ENCODE measurements at regions not wholly inside any gene's neighbourhood (a gene's known extent, or its start where the extent isn't known, plus 50 kb on each side); places are given as distances from the start of the nearest gene placed in this dataset.

DNA sequence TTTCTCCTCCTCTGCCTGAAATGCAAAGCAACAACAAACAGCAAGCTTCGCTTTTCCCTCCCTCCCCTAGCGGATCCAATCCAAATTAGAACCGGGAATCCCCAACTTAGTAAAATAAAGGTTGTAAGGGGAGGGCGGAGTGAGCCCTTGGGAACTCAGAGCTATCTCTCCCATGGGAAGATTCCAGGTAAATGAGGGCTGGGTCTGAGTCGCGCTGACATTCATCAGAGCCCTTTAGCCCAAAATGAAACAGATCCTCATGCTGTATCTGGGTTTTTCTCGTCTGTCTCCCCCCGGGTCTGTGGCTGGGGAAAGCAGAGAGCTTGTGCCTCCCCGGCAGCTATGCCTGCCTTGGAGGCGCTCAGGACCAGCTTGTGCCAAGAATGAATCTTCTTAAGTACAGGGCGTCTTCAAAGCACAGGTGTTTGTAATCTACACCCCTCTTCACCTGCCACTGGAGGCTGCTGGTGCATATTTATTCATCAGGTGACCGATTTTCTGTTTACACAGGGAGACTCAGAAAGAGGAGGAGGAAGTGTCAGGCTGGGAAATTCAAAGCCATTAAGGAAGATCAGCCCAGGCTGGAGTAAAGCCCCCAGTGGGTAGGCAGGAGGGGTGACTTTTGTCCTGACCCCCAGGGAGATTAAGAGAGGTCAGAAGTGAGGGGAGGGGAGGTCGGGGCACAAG, 55.0 kb upstream of the GSE1 start:
- Histone ChIP-seq H3K27me3 (ENCODE audit: insufficient read depth, low read depth, low read length) (no peaks in the 10 kb centered on the region), H3K36me3 (ENCODE audit: insufficient read depth, low read length) (no peaks in the 10 kb centered on the region), H4K20me1 (ENCODE audit: insufficient read depth) (peaks cover 26% of the 10 kb centered on the region), H3K9ac (ENCODE audit: low read length) (peak overlapping the region; percentile 99), H3K9me2 (ENCODE audit: insufficient read depth, low read length) (no peaks in the 10 kb centered on the region), H3F3A (ENCODE audit: insufficient read depth, low read length, poor library complexity, severe bottlenecking) (no peaks in the 10 kb centered on the region), H2AFZ (ENCODE audit: low read depth, low read length) (no peak overlapping the region), H3K4me3 (ENCODE audit: low read length) (peak overlapping the region; percentile 90), H3K9me3 (ENCODE audit: low read length) (no peaks in the 10 kb centered on the region), H3K27ac (ENCODE audit: low read length) (peak overlapping the region; percentile 99), H3K79me2 (replicated peaks; ENCODE audit: insufficient read depth, low read length) (peaks cover 81% of the 10 kb centered on the region), H3K4me2 (ENCODE audit: low read length) (peak overlapping the region; percentile 71)
- TF ChIP-seq EZH2 (IDR thresholded peaks at IDR 0.05; ENCODE audit: borderline replicate concordance, insufficient read depth, low read length, poor library complexity, severe bottlenecking) (no peak), SMC3 (conservative IDR thresholded peaks at IDR 0.05; ENCODE audit: poor library complexity) (peak; percentile 67), MXI1 (conservative IDR thresholded peaks at IDR 0.05; ENCODE audit: poor library complexity, severe bottlenecking) (peak; percentile 19), EP300 (conservative IDR thresholded peaks at IDR 0.05; ENCODE audit: poor library complexity, severe bottlenecking) (no peak), REST (IDR thresholded peaks at IDR 0.05; ENCODE audit: borderline replicate concordance) (peak; percentile 29), TAF1 (IDR thresholded peaks at IDR 0.05; ENCODE audit: low read depth) (peak; percentile 25), POLR2AphosphoS5 (IDR thresholded peaks at IDR 0.05) (peak; percentile 23), RAD21 (conservative IDR thresholded peaks at IDR 0.05) (peak; percentile 59)
- TF ChIP-seq, protein P1, sequence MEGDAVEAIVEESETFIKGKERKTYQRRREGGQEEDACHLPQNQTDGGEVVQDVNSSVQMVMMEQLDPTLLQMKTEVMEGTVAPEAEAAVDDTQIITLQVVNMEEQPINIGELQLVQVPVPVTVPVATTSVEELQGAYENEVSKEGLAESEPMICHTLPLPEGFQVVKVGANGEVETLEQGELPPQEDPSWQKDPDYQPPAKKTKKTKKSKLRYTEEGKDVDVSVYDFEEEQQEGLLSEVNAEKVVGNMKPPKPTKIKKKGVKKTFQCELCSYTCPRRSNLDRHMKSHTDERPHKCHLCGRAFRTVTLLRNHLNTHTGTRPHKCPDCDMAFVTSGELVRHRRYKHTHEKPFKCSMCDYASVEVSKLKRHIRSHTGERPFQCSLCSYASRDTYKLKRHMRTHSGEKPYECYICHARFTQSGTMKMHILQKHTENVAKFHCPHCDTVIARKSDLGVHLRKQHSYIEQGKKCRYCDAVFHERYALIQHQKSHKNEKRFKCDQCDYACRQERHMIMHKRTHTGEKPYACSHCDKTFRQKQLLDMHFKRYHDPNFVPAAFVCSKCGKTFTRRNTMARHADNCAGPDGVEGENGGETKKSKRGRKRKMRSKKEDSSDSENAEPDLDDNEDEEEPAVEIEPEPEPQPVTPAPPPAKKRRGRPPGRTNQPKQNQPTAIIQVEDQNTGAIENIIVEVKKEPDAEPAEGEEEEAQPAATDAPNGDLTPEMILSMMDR (IDR thresholded peaks at IDR 0.05; ENCODE audit: poor library complexity, severe bottlenecking) = peak; percentile 52

- peak overlapping the region; percentile 46 for H3K4me3 ChIP-seq (ENCODE audit: low read length)
Measured at GRCh38 chr16:85560932-85561247, 52.2 kb upstream of the GSE1 start.

More at GRCh38 chr16:85560932-85561247, 52.2 kb upstream of the GSE1 start:
- no peaks in the 10 kb centered on the region for H3K9me2 ChIP-seq (ENCODE audit: insufficient read depth, low read length)
- no peaks in the 10 kb centered on the region for H3K36me3 ChIP-seq (ENCODE audit: insufficient read depth, low read length)
- no peak overlapping the region for H3K9ac ChIP-seq (ENCODE audit: low read length)
- TF ChIP-seq, protein P1 (IDR thresholded peaks at IDR 0.05; ENCODE audit: poor library complexity, severe bottlenecking) = no peak
- TF ChIP-seq TAF1 (IDR thresholded peaks at IDR 0.05; ENCODE audit: low read depth) (no peak), SMC3 (conservative IDR thresholded peaks at IDR 0.05; ENCODE audit: poor library complexity) (no peak), POLR2AphosphoS5 (IDR thresholded peaks at IDR 0.05) (no peak), EP300 (conservative IDR thresholded peaks at IDR 0.05; ENCODE audit: poor library complexity, severe bottlenecking) (no peak), RAD21 (conservative IDR thresholded peaks at IDR 0.05) (no peak)
- H3K4me2 ChIP-seq (ENCODE audit: low read length) = no peak overlapping the region
- no peaks in the 10 kb centered on the region for H3F3A ChIP-seq (ENCODE audit: insufficient read depth, low read length, poor library complexity, severe bottlenecking)
- H3K27me3 ChIP-seq (ENCODE audit: insufficient read depth, low read depth, low read length) = no peaks in the 10 kb centered on the region
- H4K20me1 ChIP-seq (ENCODE audit: insufficient read depth) = peaks cover 37% of the 10 kb centered on the region
- no peak overlapping the region for H3K27ac ChIP-seq (ENCODE audit: low read length)
- no peak overlapping the region for H2AFZ ChIP-seq (ENCODE audit: low read depth, low read length)
- H3K9me3 ChIP-seq (ENCODE audit: low read length) = no peaks in the 10 kb centered on the region
- H3K79me2 ChIP-seq (replicated peaks; ENCODE audit: insufficient read depth, low read length) = peaks cover 97% of the 10 kb centered on the region
